GM12878 (cell line): ENCODE measurements at regions not wholly inside any gene's neighbourhood (a gene's known extent, or its start where the extent isn't known, plus 50 kb on each side); places are given as distances from the start of the nearest gene placed in this dataset.
"Not testable (repeated sequence)": the region's sequence is repeated elsewhere in the genome, so short reads cannot be mapped to it uniquely, and the experiment has no call there.

Experiments used
- ATAC-seq: fragments of 200-7000 bp; cut with Tn5 transposase; 3 replicates; pipeline ENCODE4 v1.9.1; 2020; ENCODE audit warnings: mild to moderate bottlenecking, moderate library complexity
- BruUV-seq: library from RNA; stranded (reverse); fragments of 400-500 nt; replicated peaks from 2 replicates; lab custom pipeline; 2021; lab: Mats Ljungman, UMichigan
- CTCF ChIA-PET: fragments of 300-600 bp; sonication (Branson Sonifier 250); formaldehyde crosslinking; extraction: SDS; loops from one replicate; lab custom pipeline; 2021; ENCODE audit warnings: inconsistent platforms; lab: Yijun Ruan, JAX
- POLR2A ChIA-PET: fragments of 350-600 bp; formaldehyde crosslinking; extraction: SDS; loops from one replicate; lab custom pipeline; 2021; ENCODE audit warnings: inconsistent platforms; lab: Charles Lee
- RAD21 ChIA-PET: fragments of 300-600 bp; sonication (Branson Sonifier 250); formaldehyde crosslinking; loops from one replicate; lab custom pipeline; 2023; ENCODE audit warnings: antibody characterized with exemption; ENCODE audit not compliant: unreplicated experiment; lab: Charles Lee
- SMC1A ChIA-PET: fragments of 300-600 bp; sonication (Branson Sonifier 250); formaldehyde crosslinking; loops from one replicate; lab custom pipeline; 2023; ENCODE audit not compliant: unreplicated experiment, uncharacterized antibody; lab: Charles Lee
- DNase-seq: peaks from one replicate; pipeline ENCODE4 v3.0.0-alpha.2; 2011; ENCODE audit warnings: low read depth, low spot score
- FAIRE-seq: peaks from 3 replicates; lab custom pipeline; 2011; peaks lifted over from hg19 to GRCh38; lab: Jason Lieb, UNC
- H2AFZ ChIP-seq: 2 replicates; pipeline ENCODE4 v1.6.0; 2011; ENCODE audit warnings: low read depth, low read length, control low read depth; ENCODE audit not compliant: control insufficient read depth
- H3K27ac ChIP-seq: 2 replicates; pipeline ENCODE4 v1.5.1; 2011; ENCODE audit warnings: control low read depth; ENCODE audit not compliant: control insufficient read depth, insufficient read depth
- H3K27me3 ChIP-seq, 2 experiments: replicated peaks in 1 of 2; 2 replicates each; pipeline versions ENCODE4 v1.6.0 to v1.6.1; 2011; ENCODE audit warnings: low read length in 1 of 2; ENCODE audit not compliant: control insufficient read depth in 2 of 2, insufficient read depth in 2 of 2
- H3K36me3 ChIP-seq, 2 experiments: 2 replicates each; pipeline ENCODE4 v1.5.1; 2011; ENCODE audit warnings: low read length in 1 of 2; ENCODE audit not compliant: control insufficient read depth in 2 of 2, insufficient read depth in 2 of 2
- H3K4me1 ChIP-seq: 2 replicates; pipeline ENCODE4 v1.6.1; 2011; ENCODE audit warnings: mild to moderate bottlenecking, low read length, moderate library complexity, mixed read lengths; ENCODE audit not compliant: control insufficient read depth, insufficient read depth
- H3K4me2 ChIP-seq: 2 replicates; pipeline ENCODE4 v1.6.0; 2011; ENCODE audit warnings: control low read depth; ENCODE audit not compliant: control insufficient read depth, insufficient read depth
- H3K4me3 ChIP-seq: fragments of 200-600 bp; sonication (generic); 2 replicates; pipeline ENCODE4 v1.5.1; 2016
- H3K79me2 ChIP-seq: 2 replicates; pipeline ENCODE4 v1.6.0; 2011; ENCODE audit warnings: low read length; ENCODE audit not compliant: control insufficient read depth, insufficient read depth
- H3K9ac ChIP-seq: 2 replicates; pipeline ENCODE4 v1.8.0; 2011; ENCODE audit warnings: low read length, control low read depth, mixed read lengths; ENCODE audit not compliant: control insufficient read depth, insufficient read depth
- H3K9me3 ChIP-seq: replicated peaks from 3 replicates; pipeline ENCODE4 v1.5.1; 2011; ENCODE audit warnings: mild to moderate bottlenecking, low read length; ENCODE audit not compliant: control insufficient read depth, insufficient read depth
- H4K20me1 ChIP-seq: 2 replicates; pipeline ENCODE4 v1.6.0; 2011; ENCODE audit not compliant: control insufficient read depth, insufficient read depth
- CREB1 ChIP-seq: IDR thresholded peaks from 2 replicates; pipeline ENCODE4 v1.6.1; 2012; ENCODE audit warnings: low read depth, mild to moderate bottlenecking, inconsistent platforms
- CREM ChIP-seq: IDR thresholded peaks from 2 replicates; pipeline ENCODE4 v1.6.1; 2014; ENCODE audit warnings: antibody characterized with exemption, low read depth
- FOXM1 ChIP-seq: IDR thresholded peaks from 2 replicates; pipeline ENCODE4 v1.6.1; 2012; ENCODE audit warnings: low read depth, mild to moderate bottlenecking, inconsistent platforms, low read length, moderate library complexity
- HCFC1 ChIP-seq: fragments of 150-350 bp; IDR thresholded peaks from 2 replicates; pipeline ENCODE4 v1.6.1; 2014; ENCODE audit warnings: low read length
- IRF4 ChIP-seq: IDR thresholded peaks from 2 replicates; pipeline ENCODE4 v1.6.1; 2011; ENCODE audit warnings: low read depth, low read length
- MEF2A ChIP-seq: IDR thresholded peaks from 2 replicates; pipeline ENCODE4 v1.6.1; 2011; ENCODE audit warnings: low read depth, mild to moderate bottlenecking, low read length, moderate library complexity; ENCODE audit not compliant: insufficient read depth
- POU2F2 ChIP-seq: IDR thresholded peaks from 3 replicates; pipeline ENCODE4 v1.6.1; 2011; ENCODE audit warnings: low read depth, mild to moderate bottlenecking, low read length, borderline replicate concordance
- RAD21 ChIP-seq: IDR thresholded peaks from 2 replicates; pipeline ENCODE4 v1.6.1; 2011; ENCODE audit warnings: mild to moderate bottlenecking, low read depth, low read length, moderate library complexity; ENCODE audit not compliant: insufficient read depth
- RCOR1 ChIP-seq: conservative IDR thresholded peaks from 2 replicates; pipeline ENCODE4 v1.6.1; 2012; ENCODE audit warnings: low read depth, low read length, improper control_type of control experiment
- RUNX3 ChIP-seq: IDR thresholded peaks from 2 replicates; pipeline ENCODE4 v1.6.1; 2012; ENCODE audit warnings: low read length, inconsistent platforms
- SMARCA5 ChIP-seq: fragments of 450-650 bp; IDR thresholded peaks from 2 replicates; pipeline ENCODE4 v1.6.1; 2017; ENCODE audit warnings: mild to moderate bottlenecking
- SMC3 ChIP-seq: IDR thresholded peaks from 2 replicates; pipeline ENCODE4 v1.6.1; 2011; ENCODE audit warnings: low read length, improper control_type of control experiment, borderline replicate concordance
- SP1 ChIP-seq: IDR thresholded peaks from one replicate; pipeline ENCODE4 v1.6.1; 2011; ENCODE audit warnings: low read depth, low read length
- WRNIP1 ChIP-seq: IDR thresholded peaks from 2 replicates; pipeline ENCODE4 v1.6.1; 2011; ENCODE audit warnings: low read depth, low read length, improper control_type of control experiment, borderline replicate concordance
- YY1 ChIP-seq: IDR thresholded peaks from 2 replicates; pipeline ENCODE4 v1.6.1; 2011; ENCODE audit warnings: low read depth, mild to moderate bottlenecking, low read length
- WGBS: methylation state at CpG from one replicate; pipeline ENCODE4 v1.1.6; 2016; ENCODE audit warnings: low lambda C conversion rate; ENCODE audit not compliant: insufficient replicate concordance, insufficient coverage; ENCODE audit errors: missing lambda C conversion rate; 5-methylcytosine and 5-hydroxymethylcytosine counted together
- in situ Hi-C: fragments of 300-500 bp; cut with MboI; formaldehyde crosslinking; loops from 9 replicates; pipeline ENCODE4 v1.14.3; 2018; ENCODE audit warnings: mixed read lengths
- intact Hi-C: fragments of 100-400 bp; cut with micrococcal nuclease; formaldehyde crosslinking; loops from one replicate; pipeline ENCODE4 v1.14.2; 2022; ENCODE audit not compliant: unreplicated experiment
- TF ChIP-seq, protein P1 (sequence below): fragments of 150-350 bp; IDR thresholded peaks from 2 replicates; pipeline ENCODE4 v1.6.1; 2014; ENCODE audit warnings: mild to moderate bottlenecking, low read depth, low read length
- TF ChIP-seq, protein P2 (sequence below), 3 experiments: IDR thresholded peaks in 2 of 3; conservative IDR thresholded peaks in 1 of 3; 2 replicates each; pipeline ENCODE4 v1.5.1; 2011; ENCODE audit warnings: low read depth in 3 of 3, low read length in 3 of 3, mild to moderate bottlenecking in 3 of 3, control low read depth in 2 of 3, moderate library complexity in 2 of 3, inconsistent platforms in 1 of 3, mixed read lengths in 1 of 3; ENCODE audit not compliant: control insufficient read depth in 2 of 3, insufficient read depth in 1 of 3; ENCODE audit errors: extremely low read depth in 1 of 3
- TF ChIP-seq, protein P3 (sequence below): IDR thresholded peaks from 2 replicates; pipeline ENCODE4 v1.6.1; 2011; ENCODE audit warnings: low read depth, mild to moderate bottlenecking, low read length, moderate library complexity, borderline replicate concordance; ENCODE audit errors: extremely low read depth

DNA sequence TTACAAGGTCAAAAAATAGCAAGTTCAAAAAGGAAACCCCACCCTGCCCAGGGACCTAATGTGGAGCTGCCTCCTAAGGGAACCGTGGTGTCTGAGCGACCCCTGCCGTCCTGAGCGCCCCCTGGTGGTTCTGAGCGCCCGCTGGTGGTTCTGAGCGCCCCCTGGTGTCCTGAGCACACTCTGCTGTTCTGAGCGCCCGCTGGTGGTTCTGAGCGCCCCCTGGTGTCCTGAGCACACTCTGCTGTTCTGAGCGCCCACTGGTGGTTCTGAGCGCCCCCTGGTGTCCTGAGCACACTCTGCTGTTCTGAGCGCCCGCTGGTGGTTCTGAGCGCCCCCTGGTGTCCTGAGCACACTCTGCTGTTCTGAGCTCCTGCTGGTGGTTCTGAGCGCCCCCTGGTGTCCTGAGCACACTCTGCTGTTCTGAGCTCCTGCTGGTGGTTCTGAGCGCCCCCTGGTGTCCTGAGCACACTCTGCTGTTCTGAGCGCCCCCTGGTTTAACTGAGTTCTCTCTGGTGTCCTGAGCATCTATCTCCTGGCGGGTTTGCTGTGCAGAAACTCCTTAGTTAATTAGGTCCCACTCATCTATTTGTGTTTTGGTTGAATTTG is 1137.5 kb downstream of the TMEM121 start:
- H3K4me1 ChIP-seq, H3K27ac ChIP-seq, H4K20me1 ChIP-seq, POLR2A ChIA-PET, H3K4me2 ChIP-seq, H3K9ac ChIP-seq, H3K36me3 ChIP-seq, H3K27me3 ChIP-seq, in situ Hi-C loops, H3K9me3 ChIP-seq, BruUV-seq, H3K79me2 ChIP-seq, H2AFZ ChIP-seq, H3K4me3 ChIP-seq: not testable (repeated sequence)
- RAD21 ChIA-PET = interaction anchor here (0.7 to 1.1 kb wide), 6 partner anchors 11 to 246 kb away, joined by 3 read pairs; no protein-coding TSS in a partner anchor
- CTCF ChIA-PET = interaction anchor here (0.6 to 5.0 kb wide), 62 partner anchors 8 to 247 kb away, joined by 3 to 95 read pairs (median 6); no protein-coding TSS in a partner anchor
- intact Hi-C loops = loop anchor here (5.0 kb wide), 2 partner anchors 52 to 802 kb away; no protein-coding TSS in a partner anchor
- WGBS = under 1% methylated on average over 18 of the region's 19 CpGs
- ATAC-seq = peak; percentile 86
- peak; percentile 98 for FAIRE-seq
- SMC1A ChIA-PET = interaction anchor here (0.8 to 2.1 kb wide), 7 partner anchors 9 to 167 kb away, joined by 3 to 5 read pairs (median 4); no protein-coding TSS in a partner anchor
- peak; percentile 28 for DNase-seq
- TF ChIP-seq, protein P1, sequence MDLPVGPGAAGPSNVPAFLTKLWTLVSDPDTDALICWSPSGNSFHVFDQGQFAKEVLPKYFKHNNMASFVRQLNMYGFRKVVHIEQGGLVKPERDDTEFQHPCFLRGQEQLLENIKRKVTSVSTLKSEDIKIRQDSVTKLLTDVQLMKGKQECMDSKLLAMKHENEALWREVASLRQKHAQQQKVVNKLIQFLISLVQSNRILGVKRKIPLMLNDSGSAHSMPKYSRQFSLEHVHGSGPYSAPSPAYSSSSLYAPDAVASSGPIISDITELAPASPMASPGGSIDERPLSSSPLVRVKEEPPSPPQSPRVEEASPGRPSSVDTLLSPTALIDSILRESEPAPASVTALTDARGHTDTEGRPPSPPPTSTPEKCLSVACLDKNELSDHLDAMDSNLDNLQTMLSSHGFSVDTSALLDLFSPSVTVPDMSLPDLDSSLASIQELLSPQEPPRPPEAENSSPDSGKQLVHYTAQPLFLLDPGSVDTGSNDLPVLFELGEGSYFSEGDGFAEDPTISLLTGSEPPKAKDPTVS = peak; percentile 72; the same call in 1 of the 2 replicates
- peak; percentile 50 for TF ChIP-seq SP1
- peak; percentile 36 for TF ChIP-seq HCFC1
- peak; percentile 83 for TF ChIP-seq YY1
- 0 out of 2 replicates have a peak, but pooled peaks have one; percentile 71 for TF ChIP-seq WRNIP1
- TF ChIP-seq RUNX3 = peak; percentile 60
- 0 out of 2 replicates have a peak, but pooled peaks have one; percentile 14 for TF ChIP-seq MEF2A
- peak; percentile 29; the same call in 1 of the 2 replicates for TF ChIP-seq RAD21
- peak; percentile 87 for TF ChIP-seq SMARCA5
- TF ChIP-seq SMC3 = peak; percentile 49; the same call in 1 of the 2 replicates
- 0 out of 2 replicates have a peak, but pooled peaks have one; percentile 39 for TF ChIP-seq IRF4
- TF ChIP-seq, protein P2, sequence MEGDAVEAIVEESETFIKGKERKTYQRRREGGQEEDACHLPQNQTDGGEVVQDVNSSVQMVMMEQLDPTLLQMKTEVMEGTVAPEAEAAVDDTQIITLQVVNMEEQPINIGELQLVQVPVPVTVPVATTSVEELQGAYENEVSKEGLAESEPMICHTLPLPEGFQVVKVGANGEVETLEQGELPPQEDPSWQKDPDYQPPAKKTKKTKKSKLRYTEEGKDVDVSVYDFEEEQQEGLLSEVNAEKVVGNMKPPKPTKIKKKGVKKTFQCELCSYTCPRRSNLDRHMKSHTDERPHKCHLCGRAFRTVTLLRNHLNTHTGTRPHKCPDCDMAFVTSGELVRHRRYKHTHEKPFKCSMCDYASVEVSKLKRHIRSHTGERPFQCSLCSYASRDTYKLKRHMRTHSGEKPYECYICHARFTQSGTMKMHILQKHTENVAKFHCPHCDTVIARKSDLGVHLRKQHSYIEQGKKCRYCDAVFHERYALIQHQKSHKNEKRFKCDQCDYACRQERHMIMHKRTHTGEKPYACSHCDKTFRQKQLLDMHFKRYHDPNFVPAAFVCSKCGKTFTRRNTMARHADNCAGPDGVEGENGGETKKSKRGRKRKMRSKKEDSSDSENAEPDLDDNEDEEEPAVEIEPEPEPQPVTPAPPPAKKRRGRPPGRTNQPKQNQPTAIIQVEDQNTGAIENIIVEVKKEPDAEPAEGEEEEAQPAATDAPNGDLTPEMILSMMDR (IDR thresholded peaks at IDR 0.05 in 2 of 3, conservative IDR thresholded peaks at IDR 0.05 in 1 of 3; ENCODE audit: control insufficient read depth in 2 of 3, extremely low read depth in 1 of 3, insufficient read depth in 1 of 3, low read depth in 3 of 3, low read length in 3 of 3) = peak; percentile 81 to 100 (median 95)
- TF ChIP-seq CREM = peak; percentile 68; the same call in 1 of the 2 replicates
- TF ChIP-seq RCOR1 = 0 out of 2 replicates have a peak, but pooled peaks have one; percentile 33
- TF ChIP-seq, protein P3, sequence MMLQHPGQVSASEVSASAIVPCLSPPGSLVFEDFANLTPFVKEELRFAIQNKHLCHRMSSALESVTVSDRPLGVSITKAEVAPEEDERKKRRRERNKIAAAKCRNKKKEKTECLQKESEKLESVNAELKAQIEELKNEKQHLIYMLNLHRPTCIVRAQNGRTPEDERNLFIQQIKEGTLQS = peak; percentile 85; the same call in 1 of the 2 replicates
- TF ChIP-seq FOXM1 = peak; percentile 92
- peak; percentile 61; the same call in 1 of the 2 replicates for TF ChIP-seq CREB1
- 0 out of 3 replicates have a peak, but pooled peaks have one; percentile 31 for TF ChIP-seq POU2F2
